K562 (cell line): ENCODE measurements at regions not wholly inside any gene's neighbourhood (a gene's known extent, or its start where the extent isn't known, plus 50 kb on each side); places are given as distances from the start of the nearest gene placed in this dataset.

Experiments used
- ATAC-seq: fragments of 200-7000 bp; cut with Tn5 transposase; 3 replicates; pipeline ENCODE4 v1.9.1; 2020; ENCODE audit warnings: moderate library complexity
- BruUV-seq: library from RNA; stranded (reverse); fragments of 400-500 nt; replicated peaks from 2 replicates; lab custom pipeline; 2021; lab: Mats Ljungman, UMichigan
- CTCF ChIA-PET: fragments of 300-600 bp; formaldehyde crosslinking; extraction: SDS; loops from one replicate; lab custom pipeline; 2021; ENCODE audit warnings: low intra/inter-chr PET ratio; lab: Yijun Ruan, JAX
- POLR2A ChIA-PET: fragments of 300-600, 350-650 bp; sonication (Branson Sonifier 250); formaldehyde crosslinking; extraction: SDS; loops from one replicate; lab custom pipeline; 2021; ENCODE audit warnings: antibody characterized with exemption, inconsistent platforms; lab: Yijun Ruan, JAX
- DNase-seq, 4 experiments: peaks; one replicate each; pipeline versions ENCODE4 v3.0.0 to v3.0.0-alpha.2; 2011 to 2018; ENCODE audit warnings: low spot score in 3 of 4, mixed read lengths in 3 of 4; ENCODE audit errors: extremely low read depth in 1 of 4
- FAIRE-seq: peaks from 2 replicates; lab custom pipeline; 2011; peaks lifted over from hg19 to GRCh38; lab: Jason Lieb, UNC
- H2AFZ ChIP-seq: 2 replicates; pipeline ENCODE4 v1.6.0; 2011; ENCODE audit warnings: low read depth, low read length, control low read depth, inconsistent platforms
- H3K27ac ChIP-seq: fragments of 200-600 bp; 3 replicates; pipeline ENCODE4 v1.8.0; 2011; ENCODE audit warnings: low read depth, mild to moderate bottlenecking, control low read depth, inconsistent platforms, low read length, moderate library complexity, mixed read lengths; ENCODE audit errors: extremely low read depth
- H3K27me3 ChIP-seq, 2 experiments: fragments of 300-600 bp in 1 of 2; 2 replicates in 1 of 2; 3 replicates in 1 of 2; pipeline versions ENCODE4 v1.6.0 to v1.8.0; 2011; ENCODE audit warnings: inconsistent platforms in 2 of 2, low read length in 2 of 2, mild to moderate bottlenecking in 1 of 2, mixed read lengths in 1 of 2, moderate library complexity in 1 of 2; ENCODE audit not compliant: control insufficient read depth in 2 of 2, insufficient read depth in 2 of 2
- H3K36me3 ChIP-seq: fragments of 300-600 bp; 3 replicates; pipeline ENCODE4 v1.8.0; 2011; ENCODE audit warnings: mild to moderate bottlenecking, low read length, inconsistent platforms; ENCODE audit not compliant: control insufficient read depth, insufficient read depth
- H3K4me1 ChIP-seq, 2 experiments: fragments of 200-600 bp in 1 of 2; replicated peaks in 1 of 2; 2 replicates in 1 of 2; 3 replicates in 1 of 2; pipeline versions ENCODE4 v1.5.1 to v1.8.0; 2011; ENCODE audit warnings: inconsistent platforms in 2 of 2, low read length in 2 of 2, mild to moderate bottlenecking in 1 of 2, mixed read lengths in 1 of 2, moderate library complexity in 1 of 2; ENCODE audit not compliant: control insufficient read depth in 2 of 2, insufficient read depth in 2 of 2
- H3K4me2 ChIP-seq: 2 replicates; pipeline ENCODE4 v1.6.1; 2011; ENCODE audit warnings: low read length, control low read depth, inconsistent platforms, mixed read lengths; ENCODE audit not compliant: insufficient read depth
- H3K4me3 ChIP-seq: fragments of 200-600 bp; sonication (generic), shearing (Covaris generic); 2 replicates; pipeline ENCODE4 v1.5.1; 2016; ENCODE audit warnings: control low read depth, inconsistent platforms
- H3K79me2 ChIP-seq: fragments of 200-600 bp; 3 replicates; pipeline ENCODE4 v1.8.0; 2011; ENCODE audit warnings: low read length, inconsistent platforms; ENCODE audit not compliant: control insufficient read depth, insufficient read depth
- H3K9ac ChIP-seq, 2 experiments: 2 replicates each; pipeline versions ENCODE4 v1.6.0 to v1.6.1; 2011; ENCODE audit warnings: low read depth in 2 of 2, low read length in 2 of 2, control low read depth in 1 of 2, inconsistent platforms in 1 of 2, mild to moderate bottlenecking in 1 of 2, mixed read lengths in 1 of 2; ENCODE audit not compliant: insufficient read depth in 1 of 2
- H3K9me1 ChIP-seq: one replicate; pipeline ENCODE4 v1.6.0; 2011; ENCODE audit warnings: inconsistent platforms, mild to moderate bottlenecking, low read length, moderate library complexity; ENCODE audit not compliant: control insufficient read depth, insufficient read depth
- H3K9me3 ChIP-seq: replicated peaks from 2 replicates; pipeline ENCODE4 v1.5.1; 2011; ENCODE audit warnings: low read depth, low read length, inconsistent platforms; ENCODE audit not compliant: control insufficient read depth, insufficient read depth
- H4K20me1 ChIP-seq: replicated peaks from 2 replicates; pipeline ENCODE4 v1.6.1; 2011; ENCODE audit warnings: low read length, inconsistent platforms, mixed read lengths; ENCODE audit not compliant: control insufficient read depth, insufficient read depth
- ARID1B ChIP-seq: fragments of 450-650 bp; IDR thresholded peaks from 2 replicates; pipeline ENCODE4 v1.6.1; 2016; ENCODE audit warnings: antibody characterized with exemption, mild to moderate bottlenecking, inconsistent platforms
- ATF3 ChIP-seq, 2 experiments: fragments of 450-650 bp in 1 of 2; sonication (generic) in 1 of 2; formaldehyde crosslinking in 1 of 2; IDR thresholded peaks in 1 of 2; conservative IDR thresholded peaks in 1 of 2; 2 replicates each; pipeline versions ENCODE4 v1.6.1 to v1.8.1; 2016 to 2023; ENCODE audit warnings: mild to moderate bottlenecking in 2 of 2, moderate library complexity in 2 of 2, inconsistent platforms in 1 of 2, missing genetic modification reagents in 1 of 2
- CBFA2T3 ChIP-seq: fragments of 450-650 bp; IDR thresholded peaks from 2 replicates; pipeline ENCODE4 v1.6.1; 2017
- ELK3 ChIP-seq: fragments of 450-650 bp; formaldehyde crosslinking; IDR thresholded peaks from 2 replicates; pipeline ENCODE4 v1.4.0; 2020; ENCODE audit warnings: mild to moderate bottlenecking
- ETS1 ChIP-seq: conservative IDR thresholded peaks from 2 replicates; pipeline ENCODE4 v1.6.1; 2011; ENCODE audit warnings: low read depth, mild to moderate bottlenecking, low read length; ENCODE audit not compliant: control insufficient read depth
- EZH2 ChIP-seq: IDR thresholded peaks from 2 replicates; pipeline ENCODE4 v1.6.1; 2012; ENCODE audit warnings: low read depth, mild to moderate bottlenecking, inconsistent platforms, low read length, borderline replicate concordance
- FOXA3 ChIP-seq, 2 experiments: fragments of 450-650 bp in 1 of 2; sonication (generic) in 1 of 2; formaldehyde crosslinking; IDR thresholded peaks in 1 of 2; conservative IDR thresholded peaks in 1 of 2; 2 replicates each; pipeline versions ENCODE4 v1.4.0 to v1.8.0; 2020 to 2022; ENCODE audit warnings: mild to moderate bottlenecking in 2 of 2, missing genetic modification reagents in 1 of 2
- HES1 ChIP-seq: fragments of 450-650 bp; IDR thresholded peaks from 2 replicates; pipeline ENCODE4 v1.6.1; 2016; ENCODE audit warnings: low read depth, mild to moderate bottlenecking, moderate library complexity
- ILF3 ChIP-seq: fragments of 450-650 bp; IDR thresholded peaks from 2 replicates; pipeline ENCODE4 v1.6.1; 2018; ENCODE audit warnings: antibody characterized with exemption, mild to moderate bottlenecking, moderate library complexity, borderline replicate concordance
- RHOXF2B ChIP-seq: fragments of 250-450 bp; sonication (Bioruptor Pico); conservative IDR thresholded peaks from 2 replicates; pipeline ENCODE4 v1.5.1; 2021
- SIN3A ChIP-seq, 2 experiments: fragments of 150-350 bp in 1 of 2; IDR thresholded peaks; 2 replicates each; pipeline ENCODE4 v1.6.1; 2011 to 2016; ENCODE audit warnings: borderline replicate concordance in 2 of 2, low read depth in 2 of 2, low read length in 2 of 2, mild to moderate bottlenecking in 2 of 2, moderate library complexity in 2 of 2; ENCODE audit not compliant: control insufficient read depth in 1 of 2
- SMAD4 ChIP-seq: fragments of 250-450 bp; sonication (Bioruptor Pico); conservative IDR thresholded peaks from 2 replicates; pipeline ENCODE4 v1.8.0; 2021; ENCODE audit warnings: inconsistent platforms, mild to moderate bottlenecking, moderate library complexity
- SRSF9 ChIP-seq: fragments of 200-400 bp; formaldehyde crosslinking; IDR thresholded peaks from 2 replicates; pipeline ENCODE4 v1.6.1; 2017; ENCODE audit warnings: low read depth, low read length, borderline replicate concordance
- TRIM24 ChIP-seq, 2 experiments: fragments of 450-650 bp; IDR thresholded peaks; 2 replicates each; pipeline ENCODE4 v1.6.1; 2016
- VEZF1 ChIP-seq: fragments of 200-800 bp; sonication (Bioruptor generic); IDR thresholded peaks from 2 replicates; pipeline ENCODE4 v1.6.1; 2017; ENCODE audit warnings: missing genetic modification characterization, missing compliant biosample characterization
- ZFP30 ChIP-seq: fragments of 250-450 bp; sonication (Bioruptor Pico); IDR thresholded peaks from 2 replicates; pipeline ENCODE4 v1.8.0; 2022; ENCODE audit warnings: moderate library complexity, mild to moderate bottlenecking, inconsistent platforms, borderline replicate concordance
- WGBS: fragments of 100-300 bp; shearing (Covaris generic); methylation state at CpG from one replicate; pipeline ENCODE4 v1.1.6; 2016; ENCODE audit warnings: low coverage, mixed read lengths; ENCODE audit not compliant: insufficient coverage; ENCODE audit errors: missing lambda C conversion rate; 5-methylcytosine and 5-hydroxymethylcytosine counted together
- in situ Hi-C: fragments of 300-500 bp; cut with MboI; formaldehyde crosslinking; loops from 4 replicates; pipeline ENCODE4 v1.15.0; 2018; ENCODE audit warnings: inconsistent platforms, mixed read lengths
- intact Hi-C: fragments of 100-400 bp; cut with micrococcal nuclease; formaldehyde crosslinking; loops from 2 replicates; pipeline ENCODE4 v1.14.2; 2022

- no peak overlapping the region for H3K4me2 ChIP-seq
- H3K27ac ChIP-seq: no peak overlapping the region
- H3K9me3 ChIP-seq: no peaks in the 10 kb centered on the region
- 52% methylated on average over 4 of the region's 4 CpGs for WGBS
- in situ Hi-C loops: no loop called here
- no peak overlapping the region; the same call in 1 of the 2 replicates for H2AFZ ChIP-seq
- FAIRE-seq (no peak), DNase-seq (no peak), ATAC-seq (peak; percentile 23; the same call in 2 of the 3 replicates)
- no peaks in the 10 kb centered on the region for H3K79me2 ChIP-seq
- no peaks in the 10 kb centered on the region for H3K36me3 ChIP-seq
- no peaks in the 10 kb centered on the region for H3K9me1 ChIP-seq
- H3K9ac ChIP-seq: no peak overlapping the region
- H4K20me1 ChIP-seq: no peaks in the 10 kb centered on the region
- POLR2A ChIA-PET: no interaction called here
- intact Hi-C loops: no loop called here
- BruUV-seq: no TSS peak
- H3K4me1 ChIP-seq: peaks cover 0 to 14% of the 10 kb centered on the region in 2 experiments; a peak in 2 of 5 replicates
- no peak overlapping the region for H3K4me3 ChIP-seq
- no peaks in the 10 kb centered on the region for H3K27me3 ChIP-seq
- CTCF ChIA-PET: no interaction called here
- TF ChIP-seq SRSF9 (no peak), TRIM24 (IDR thresholded peaks at IDR 0.05) (no peak), ZFP30 (CRISPR knock-in tag) (no peak), SIN3A (IDR thresholded peaks at IDR 0.05; ENCODE audit: borderline replicate concordance in 2 of 2, control insufficient read depth in 1 of 2, low read depth in 2 of 2, low read length in 2 of 2) (no peak), HES1 (no peak), SMAD4 (CRISPR knock-in tag) (no peak), CBFA2T3 (0 out of 2 replicates have a peak, but pooled peaks have one; percentile 12), EZH2 (no peak), VEZF1 (CRISPR knock-in tag) (no peak), ETS1 (no peak), FOXA3 (CRISPR knock-in tag; conservative IDR thresholded peaks at IDR 0.05 in 1 of 2, IDR thresholded peaks at IDR 0.05 in 1 of 2) (0 out of 4 replicates have a peak, but pooled peaks of 1 of the 2 experiments have one; percentile 21), ILF3 (no peak), ARID1B (no peak), ELK3 (no peak), ATF3 (IDR thresholded peaks at IDR 0.05) (peak; percentile 20; the same call in 1 of the 2 replicates), ATF3 (CRISPR knock-in tag; conservative IDR thresholded peaks at IDR 0.05) (no peak), RHOXF2B (no peak)
These were observed 113.7 kb upstream of the MAP4K3 start for GRCh38 chr2:39550701-39551285.
